K562 (cell line): ENCODE measurements at regions not wholly inside any gene's neighbourhood (a gene's known extent, or its start where the extent isn't known, plus 50 kb on each side); places are given as distances from the start of the nearest gene placed in this dataset.

Source experiments
- AFF4 ChIP-seq: sonication (generic); formaldehyde crosslinking; IDR thresholded peaks from 2 replicates; pipeline ENCODE4 v1.8.0; 2023; ENCODE audit warnings: mild to moderate bottlenecking, missing genetic modification reagents
- BHLHE40 ChIP-seq: IDR thresholded peaks from 2 replicates; pipeline ENCODE4 v1.6.1; 2011; ENCODE audit warnings: low read length, improper control_type of control experiment
- CBX2 ChIP-seq: fragments of 200-600 bp; sonication (generic); IDR thresholded peaks from one replicate; pipeline ENCODE4 v1.6.1; 2012; ENCODE audit warnings: mild to moderate bottlenecking, low read length, inconsistent platforms; ENCODE audit not compliant: insufficient read depth, poor library complexity, severe bottlenecking
- NFRKB ChIP-seq: fragments of 450-650 bp; IDR thresholded peaks from 2 replicates; pipeline ENCODE4 v1.6.1; 2016; ENCODE audit warnings: low read depth
- POLR2A ChIP-seq: fragments of 450-650 bp; conservative IDR thresholded peaks from 2 replicates; pipeline ENCODE4 v1.6.1; 2016
- POLR2AphosphoS5 ChIP-seq: IDR thresholded peaks from 2 replicates; pipeline ENCODE4 v1.6.1; 2011; ENCODE audit warnings: mild to moderate bottlenecking, low read depth, low read length, moderate library complexity; ENCODE audit not compliant: control insufficient read depth, insufficient read depth
- ZNF175 ChIP-seq: fragments of 200-800 bp; sonication (Bioruptor generic); IDR thresholded peaks from 2 replicates; pipeline ENCODE4 v1.6.1; 2016; ENCODE audit warnings: low read depth, mild to moderate bottlenecking, missing genetic modification characterization, missing compliant biosample characterization

GRCh38 chr21:32946654-32947053, 79.1 kb upstream of the OLIG2 start:
- TF ChIP-seq CBX2 (no peak), AFF4 (CRISPR knock-in tag) (no peak), POLR2AphosphoS5 (no peak), POLR2A (no peak), BHLHE40 (no peak), NFRKB (no peak), ZNF175 (CRISPR knock-in tag) (no peak)
